HepG2 (cell line): ENCODE measurements at regions not wholly inside any gene's neighbourhood (a gene's known extent, or its start where the extent isn't known, plus 50 kb on each side); places are given as distances from the start of the nearest gene placed in this dataset.

ENCODE experiments used
- ATAC-seq: fragments of 200-7000 bp; cut with Tn5 transposase; 3 replicates; pipeline ENCODE4 v1.9.1; 2020; ENCODE audit warnings: mild to moderate bottlenecking, moderate library complexity
- BruUV-seq: library from RNA; stranded (reverse); fragments of 400-500 nt; replicated peaks from 2 replicates; lab custom pipeline; 2021; lab: Mats Ljungman, UMichigan
- CTCF ChIA-PET: fragments of 300-600 bp; formaldehyde crosslinking; extraction: SDS; loops from one replicate; lab custom pipeline; 2021; ENCODE audit warnings: low total read pairs, inconsistent platforms, low intra/inter-chr PET ratio; lab: Yijun Ruan, JAX
- POLR2A ChIA-PET: fragments of 350-600 bp; sonication (Branson Sonifier 250); formaldehyde crosslinking; loops from one replicate; lab custom pipeline; 2020; ENCODE audit warnings: antibody characterized with exemption, inconsistent platforms; lab: Yijun Ruan, JAX
- DNase-seq: peaks from one replicate; pipeline ENCODE4 v3.0.0-alpha.2; 2015; ENCODE audit warnings: low spot score
- FAIRE-seq: peaks from 3 replicates; lab custom pipeline; 2011; peaks lifted over from hg19 to GRCh38; lab: Jason Lieb, UNC
- H2AFZ ChIP-seq: one replicate; pipeline ENCODE4 v1.6.1; 2011; ENCODE audit warnings: low read length, inconsistent platforms
- H3K27ac ChIP-seq: fragments of 300-600 bp; 3 replicates; pipeline ENCODE4 v1.8.0; 2011; ENCODE audit warnings: mixed run types, mild to moderate bottlenecking, mixed read lengths, low read length, inconsistent platforms; ENCODE audit not compliant: insufficient read depth; ENCODE audit errors: extremely low read length
- H3K27me3 ChIP-seq, 2 experiments: fragments of 200-600 bp in 1 of 2; 2 replicates in 1 of 2; 3 replicates in 1 of 2; pipeline versions ENCODE4 v1.6.0 to v1.8.0; 2011; ENCODE audit warnings: low read length in 2 of 2, mild to moderate bottlenecking in 2 of 2, moderate library complexity in 2 of 2, inconsistent platforms in 1 of 2; ENCODE audit not compliant: insufficient read depth in 2 of 2, control insufficient read depth in 1 of 2
- H3K36me3 ChIP-seq, 2 experiments: fragments of 200-600 bp in 1 of 2; replicated peaks in 1 of 2; 2 replicates in 1 of 2; 3 replicates in 1 of 2; pipeline versions ENCODE4 v1.5.1 to v1.8.0; 2011; ENCODE audit warnings: low read length in 2 of 2, inconsistent platforms in 1 of 2; ENCODE audit not compliant: insufficient read depth in 2 of 2, control insufficient read depth in 1 of 2
- H3K4me1 ChIP-seq: 2 replicates; pipeline ENCODE4 v1.5.1; 2012; ENCODE audit warnings: low read length, inconsistent platforms; ENCODE audit not compliant: insufficient read depth
- H3K4me2 ChIP-seq: 2 replicates; pipeline ENCODE4 v1.6.0; 2011; ENCODE audit warnings: low read depth, low read length, inconsistent platforms
- H3K4me3 ChIP-seq, 3 experiments: fragments of 200-600 bp in 1 of 3; sonication (generic), shearing (Covaris generic) in 1 of 3; replicated peaks in 1 of 3; 2 replicates each; pipeline ENCODE4 v1.5.1; 2011 to 2016; ENCODE audit warnings: low read length in 3 of 3, inconsistent platforms in 2 of 3, low read depth in 2 of 3, mild to moderate bottlenecking in 2 of 3, control low read depth in 1 of 3, mixed read lengths in 1 of 3; ENCODE audit not compliant: insufficient read depth in 1 of 3
- H3K79me2 ChIP-seq: one replicate; pipeline ENCODE4 v1.6.1; 2011; ENCODE audit warnings: low read length, inconsistent platforms; ENCODE audit not compliant: insufficient read depth
- H3K9ac ChIP-seq: 2 replicates; pipeline ENCODE4 v1.6.0; 2011; ENCODE audit warnings: mild to moderate bottlenecking, low read depth, low read length, inconsistent platforms; ENCODE audit not compliant: insufficient read depth
- H3K9me3 ChIP-seq: 2 replicates; pipeline ENCODE4 v1.5.1; 2012; ENCODE audit warnings: mild to moderate bottlenecking, low read length
- H4K20me1 ChIP-seq: 2 replicates; pipeline ENCODE4 v1.6.0; 2011; ENCODE audit warnings: inconsistent platforms, mild to moderate bottlenecking, low read length, moderate library complexity; ENCODE audit not compliant: insufficient read depth
- FLYWCH1 ChIP-seq: sonication (generic); formaldehyde crosslinking; IDR thresholded peaks from 2 replicates; pipeline ENCODE4 v1.8.1; 2023; ENCODE audit warnings: mild to moderate bottlenecking, missing genetic modification reagents
- HMGXB4 ChIP-seq, 2 experiments: sonication (generic) in 1 of 2; formaldehyde crosslinking in 1 of 2; IDR thresholded peaks; 2 replicates each; pipeline versions ENCODE4 v1.4.0 to v1.6.1; 2018 to 2020; ENCODE audit warnings: missing genetic modification reagents in 2 of 2, borderline replicate concordance in 1 of 2, low read depth in 1 of 2, mild to moderate bottlenecking in 1 of 2, missing biosample characterization in 1 of 2
- IKZF4 ChIP-seq: sonication (generic); formaldehyde crosslinking; IDR thresholded peaks from 2 replicates; pipeline ENCODE4 v1.5.1; 2020; ENCODE audit warnings: borderline replicate concordance, mild to moderate bottlenecking, low read depth, missing genetic modification reagents; ENCODE audit errors: not compliant biosample characterization
- NCOA1 ChIP-seq: sonication (generic); formaldehyde crosslinking; IDR thresholded peaks from 2 replicates; pipeline ENCODE4 v1.9.0; 2021; ENCODE audit warnings: missing genetic modification reagents
- NR2F6 ChIP-seq, 2 experiments: IDR thresholded peaks; 2 replicates each; pipeline ENCODE4 v1.6.1; 2016; ENCODE audit warnings: antibody characterized with exemption in 1 of 2, mild to moderate bottlenecking in 1 of 2
- NRL ChIP-seq: sonication (generic); formaldehyde crosslinking; IDR thresholded peaks from 2 replicates; pipeline ENCODE4 v1.5.0; 2020; ENCODE audit warnings: missing genetic modification reagents, mild to moderate bottlenecking, moderate library complexity, borderline replicate concordance
- PRMT3 ChIP-seq: sonication (generic); formaldehyde crosslinking; IDR thresholded peaks from 2 replicates; pipeline ENCODE4 v1.8.1; 2022; ENCODE audit warnings: low read depth, mild to moderate bottlenecking, moderate library complexity, missing genetic modification reagents, borderline replicate concordance
- SOX5 ChIP-seq: IDR thresholded peaks from 2 replicates; pipeline ENCODE4 v1.6.1; 2016; ENCODE audit warnings: borderline replicate concordance
- SRF ChIP-seq: IDR thresholded peaks from 2 replicates; pipeline ENCODE4 v1.6.1; 2011; ENCODE audit warnings: mild to moderate bottlenecking, low read depth, low read length, moderate library complexity
- SSRP1 ChIP-seq: IDR thresholded peaks from 2 replicates; pipeline ENCODE4 v1.6.1; 2016; ENCODE audit warnings: control low read depth
- TBP ChIP-seq: sonication (generic); formaldehyde crosslinking; IDR thresholded peaks from 2 replicates; pipeline ENCODE4 v1.5.0; 2020; ENCODE audit warnings: missing genetic modification reagents
- ZBTB3 ChIP-seq: sonication (generic); formaldehyde crosslinking; IDR thresholded peaks from 2 replicates; pipeline ENCODE4 v1.4.0; 2020; ENCODE audit warnings: low read depth, mild to moderate bottlenecking, moderate library complexity, missing genetic modification reagents, borderline replicate concordance
- ZMYM2 ChIP-seq: sonication (generic); formaldehyde crosslinking; IDR thresholded peaks from 2 replicates; pipeline ENCODE4 v1.8.0; 2022; ENCODE audit warnings: mild to moderate bottlenecking, missing genetic modification reagents
- ZNF678 ChIP-seq: sonication (generic); formaldehyde crosslinking; IDR thresholded peaks from 2 replicates; pipeline ENCODE4 v1.4.0; 2020; ENCODE audit warnings: mild to moderate bottlenecking, missing genetic modification reagents
- ZNF839 ChIP-seq: sonication (generic); formaldehyde crosslinking; IDR thresholded peaks from 2 replicates; pipeline ENCODE4 v1.4.0; 2020; ENCODE audit warnings: missing genetic modification reagents, mild to moderate bottlenecking, borderline replicate concordance
- ZSCAN30 ChIP-seq: sonication (generic); formaldehyde crosslinking; IDR thresholded peaks from 2 replicates; pipeline ENCODE4 v1.5.0; 2020; ENCODE audit warnings: mild to moderate bottlenecking, missing genetic modification reagents
- WGBS: methylation state at CpG from one replicate; pipeline ENCODE4 v1.1.6; 2017; ENCODE audit warnings: low lambda C conversion rate; 5-methylcytosine and 5-hydroxymethylcytosine counted together
- in situ Hi-C: cut with HindIII; loops from 2 replicates; pipeline ENCODE4 v1.10.0; 2017; ENCODE audit warnings: low pct_unique_long_range_greater_than_20kb; ENCODE audit not compliant: extremely low pct_ligation_motif_present
- intact Hi-C: fragments of 100-400 bp; cut with micrococcal nuclease; formaldehyde crosslinking; loops from one replicate; pipeline ENCODE4 v1.10.0; 2022; ENCODE audit not compliant: unreplicated experiment
- TF ChIP-seq, protein P1 (sequence below): sonication (generic); formaldehyde crosslinking; IDR thresholded peaks from 2 replicates; pipeline ENCODE4 v1.5.0; 2020; ENCODE audit warnings: missing genetic modification reagents

DNA sequence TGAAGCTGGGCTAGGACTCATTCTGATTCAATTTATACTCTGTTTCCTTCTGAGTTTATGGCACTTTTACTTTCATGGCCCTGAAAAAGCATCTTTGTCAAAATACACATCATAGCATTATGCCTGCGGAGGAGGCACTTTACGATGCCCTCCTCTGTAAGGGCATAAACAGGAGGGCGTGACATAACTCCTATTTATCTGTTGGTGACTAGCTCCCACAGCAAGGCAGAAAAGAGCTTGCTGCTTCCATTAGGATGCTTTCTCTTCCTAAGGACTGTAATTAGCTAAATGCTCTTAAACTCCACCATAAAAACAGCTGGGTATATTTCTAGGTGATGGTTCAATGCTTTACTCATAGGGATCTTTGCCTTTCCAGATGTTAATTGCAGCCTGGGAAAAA, 315.2 kb upstream of the GHITM start (continued):
- no peak for TF ChIP-seq HMGXB4 (CRISPR knock-in tag; IDR thresholded peaks at IDR 0.05; ENCODE audit: borderline replicate concordance in 1 of 2, low read depth in 1 of 2)
- no peak for TF ChIP-seq ZSCAN30 (CRISPR knock-in tag)

- H3K27ac ChIP-seq = no peak overlapping the region
- WGBS = 8% methylated on average over 2 of the region's 2 CpGs
- no peak overlapping the region for H3K9ac ChIP-seq
- H2AFZ ChIP-seq = no peak overlapping the region
- TF ChIP-seq ZNF839 (CRISPR knock-in tag) (no peak), SSRP1 (CRISPR knock-in tag) (no peak), ZBTB3 (CRISPR knock-in tag) (no peak), SRF (no peak), PRMT3 (CRISPR knock-in tag) (no peak), NRL (CRISPR knock-in tag) (no peak), ZMYM2 (CRISPR knock-in tag) (no peak), ZNF678 (CRISPR knock-in tag) (no peak), NR2F6 (IDR thresholded peaks at IDR 0.05) (no peak), NR2F6 (CRISPR knock-in tag; IDR thresholded peaks at IDR 0.05) (no peak), NCOA1 (CRISPR knock-in tag) (no peak), TBP (CRISPR knock-in tag) (no peak), FLYWCH1 (no peak), SOX5 (no peak), IKZF4 (no peak)
- TF ChIP-seq, protein P1, sequence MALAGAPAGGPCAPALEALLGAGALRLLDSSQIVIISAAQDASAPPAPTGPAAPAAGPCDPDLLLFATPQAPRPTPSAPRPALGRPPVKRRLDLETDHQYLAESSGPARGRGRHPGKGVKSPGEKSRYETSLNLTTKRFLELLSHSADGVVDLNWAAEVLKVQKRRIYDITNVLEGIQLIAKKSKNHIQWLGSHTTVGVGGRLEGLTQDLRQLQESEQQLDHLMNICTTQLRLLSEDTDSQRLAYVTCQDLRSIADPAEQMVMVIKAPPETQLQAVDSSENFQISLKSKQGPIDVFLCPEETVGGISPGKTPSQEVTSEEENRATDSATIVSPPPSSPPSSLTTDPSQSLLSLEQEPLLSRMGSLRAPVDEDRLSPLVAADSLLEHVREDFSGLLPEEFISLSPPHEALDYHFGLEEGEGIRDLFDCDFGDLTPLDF (CRISPR knock-in tag) = no peak
- no peaks in the 10 kb centered on the region for H3K9me3 ChIP-seq
- H3K4me1 ChIP-seq = no peaks in the 10 kb centered on the region
- in situ Hi-C loops = no loop called here
- no peaks in the 10 kb centered on the region for H3K79me2 ChIP-seq
- ChIA-PET POLR2A (no interaction called here), CTCF (no interaction called here)
- H3K4me2 ChIP-seq = no peak overlapping the region
- intact Hi-C loops = no loop called here
- H4K20me1 ChIP-seq = no peaks in the 10 kb centered on the region
- BruUV-seq = no TSS peak
- no peak for DNase-seq
- ATAC-seq = no peak
- H3K36me3 ChIP-seq = no peaks in the 10 kb centered on the region
- no peak for FAIRE-seq
- no peak overlapping the region for H3K4me3 ChIP-seq
- no peaks in the 10 kb centered on the region for H3K27me3 ChIP-seq
Measured at GRCh38 chr10:83834096-83834495, 305.2 kb upstream of the GHITM start.
